ENCODE measurements at regions not wholly inside any gene's neighbourhood (a gene's known extent, or its start where the extent isn't known, plus 50 kb on each side); places are given as distances from the start of the nearest gene placed in this dataset.

DNA sequence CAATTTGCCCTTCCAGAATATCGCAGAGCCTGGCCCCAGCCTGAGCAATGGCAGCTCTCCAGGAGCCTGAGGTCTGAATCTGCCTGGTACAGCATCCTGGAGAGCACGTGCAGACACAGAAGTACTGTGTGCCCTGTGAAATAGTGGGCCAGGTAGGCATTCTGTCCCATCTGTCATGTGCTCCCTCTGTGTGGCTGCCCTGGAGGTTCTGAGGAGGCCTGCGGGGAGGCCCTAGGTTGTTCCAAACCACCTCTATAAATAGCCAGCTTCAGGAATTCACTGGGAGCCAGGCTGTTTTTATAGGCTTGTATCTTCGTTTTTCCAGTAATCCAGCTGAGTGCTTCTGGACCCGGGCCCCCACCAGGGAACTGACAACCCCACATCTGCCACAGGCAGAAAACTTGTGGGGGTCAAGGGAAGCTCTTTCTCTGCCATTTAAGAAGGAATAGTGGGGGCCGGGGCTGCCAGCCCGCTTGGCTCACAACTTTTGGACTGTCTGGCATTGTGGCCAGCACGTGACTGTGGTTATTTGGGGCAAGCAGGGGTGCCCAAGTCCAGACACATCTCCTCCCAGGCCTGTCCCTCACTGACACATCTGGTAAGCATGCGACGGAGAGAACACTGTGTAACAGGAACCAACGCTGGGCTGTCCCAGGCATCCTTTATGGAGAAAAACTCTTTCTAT lies 356.3 kb upstream of the TNRC6C start:
- no peaks in the 10 kb centered on the region for H3K9me3 ChIP-seq
- H3K27me3 ChIP-seq: peaks cover 17% of the 10 kb centered on the region
- no peaks in the 10 kb centered on the region for H3K36me3 ChIP-seq
- no peak overlapping the region for H3K27ac ChIP-seq
- TF ChIP-seq, protein P1, sequence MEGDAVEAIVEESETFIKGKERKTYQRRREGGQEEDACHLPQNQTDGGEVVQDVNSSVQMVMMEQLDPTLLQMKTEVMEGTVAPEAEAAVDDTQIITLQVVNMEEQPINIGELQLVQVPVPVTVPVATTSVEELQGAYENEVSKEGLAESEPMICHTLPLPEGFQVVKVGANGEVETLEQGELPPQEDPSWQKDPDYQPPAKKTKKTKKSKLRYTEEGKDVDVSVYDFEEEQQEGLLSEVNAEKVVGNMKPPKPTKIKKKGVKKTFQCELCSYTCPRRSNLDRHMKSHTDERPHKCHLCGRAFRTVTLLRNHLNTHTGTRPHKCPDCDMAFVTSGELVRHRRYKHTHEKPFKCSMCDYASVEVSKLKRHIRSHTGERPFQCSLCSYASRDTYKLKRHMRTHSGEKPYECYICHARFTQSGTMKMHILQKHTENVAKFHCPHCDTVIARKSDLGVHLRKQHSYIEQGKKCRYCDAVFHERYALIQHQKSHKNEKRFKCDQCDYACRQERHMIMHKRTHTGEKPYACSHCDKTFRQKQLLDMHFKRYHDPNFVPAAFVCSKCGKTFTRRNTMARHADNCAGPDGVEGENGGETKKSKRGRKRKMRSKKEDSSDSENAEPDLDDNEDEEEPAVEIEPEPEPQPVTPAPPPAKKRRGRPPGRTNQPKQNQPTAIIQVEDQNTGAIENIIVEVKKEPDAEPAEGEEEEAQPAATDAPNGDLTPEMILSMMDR (IDR thresholded peaks at IDR 0.05): no peak
- no peaks in the 10 kb centered on the region for H3K4me1 ChIP-seq (ENCODE audit: control insufficient read depth in 1 of 2, insufficient read depth in 1 of 2, low read depth in 1 of 2, low read length in 1 of 2)
- no peak overlapping the region for H3K4me3 ChIP-seq (ENCODE audit: low read depth in 1 of 2, low read length in 1 of 2)

DNA sequence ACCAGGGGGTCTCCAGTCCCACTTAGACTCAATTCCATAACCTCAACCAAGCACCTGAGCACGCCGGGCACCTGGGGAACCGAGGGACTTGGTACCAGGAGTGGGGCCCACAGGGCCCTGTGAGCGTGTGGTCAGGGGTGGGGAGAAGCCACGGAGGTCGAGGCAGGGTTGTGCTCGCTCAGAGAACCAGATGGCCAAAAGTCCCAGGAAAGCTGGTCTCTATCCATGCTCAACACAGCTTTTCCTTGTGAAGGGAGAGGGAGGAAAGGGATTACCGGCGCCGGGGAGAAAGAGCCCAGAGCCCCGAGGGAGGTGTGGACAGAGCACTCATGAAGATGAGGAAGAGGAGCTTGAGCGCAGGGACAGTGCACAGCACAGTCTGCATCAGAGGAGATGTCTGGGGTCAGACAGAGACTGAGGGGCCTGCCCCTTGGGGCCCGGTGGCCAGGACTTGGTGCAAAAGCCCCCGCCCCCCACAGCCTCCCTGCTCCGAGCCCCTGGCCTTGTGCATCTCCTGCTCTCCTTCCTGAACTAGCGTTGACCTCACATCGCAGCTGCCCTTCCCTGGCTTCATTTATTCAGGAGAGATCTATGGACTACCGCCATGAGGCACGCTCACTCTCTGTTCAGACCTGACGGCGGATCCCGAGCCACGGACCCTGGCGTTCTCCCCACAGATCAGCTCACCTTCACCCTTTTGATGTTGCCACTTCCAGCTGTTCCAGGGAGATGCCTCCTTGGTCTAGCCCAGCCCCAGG lies 355.4 kb upstream of the TNRC6C start:
- Histone ChIP-seq H3K36me3 (no peaks in the 10 kb centered on the region), H3K27ac (no peak overlapping the region), H3K27me3 (peaks cover 17% of the 10 kb centered on the region), H3K9me3 (no peaks in the 10 kb centered on the region), H3K4me3 (ENCODE audit: low read depth in 1 of 2, low read length in 1 of 2) (no peak overlapping the region), H3K4me1 (ENCODE audit: control insufficient read depth in 1 of 2, insufficient read depth in 1 of 2, low read depth in 1 of 2, low read length in 1 of 2) (no peaks in the 10 kb centered on the region)
- TF ChIP-seq, protein P1 (IDR thresholded peaks at IDR 0.05): no peak

DNA sequence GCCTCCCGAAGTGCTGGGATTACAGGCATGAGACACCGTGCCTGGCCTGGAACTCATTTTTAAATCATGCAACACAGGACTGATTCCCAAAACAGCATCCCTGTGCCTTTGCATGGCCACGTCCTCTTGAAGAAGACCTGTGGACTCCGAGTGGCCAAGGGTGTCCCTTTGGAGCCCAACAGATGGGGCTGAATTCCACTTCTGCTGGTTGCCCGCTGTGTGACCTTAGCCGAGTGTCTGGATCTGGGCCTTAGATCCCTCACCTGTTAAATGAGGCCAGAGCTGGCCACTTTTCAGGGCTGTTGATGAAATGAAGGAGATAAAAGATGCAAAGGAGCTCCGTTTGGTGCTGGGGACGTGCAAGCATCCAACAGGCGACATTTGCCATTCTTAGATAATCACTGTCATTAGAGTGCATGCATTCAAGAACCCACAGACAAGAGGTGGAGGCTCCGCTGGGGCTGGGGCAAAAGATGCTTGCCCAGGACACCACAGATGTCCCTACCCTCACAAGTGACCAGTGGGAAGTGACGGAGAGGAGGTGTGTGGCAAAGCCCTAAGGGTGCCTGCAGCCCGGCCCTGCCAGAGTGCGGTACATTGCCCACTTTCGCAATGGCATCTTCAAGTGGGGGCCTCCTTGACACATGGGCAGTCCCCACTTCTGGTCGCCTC lies 354.1 kb upstream of the TNRC6C start:
- H3K4me3 ChIP-seq (ENCODE audit: low read depth in 1 of 2, low read length in 1 of 2): no peak overlapping the region
- H3K9me3 ChIP-seq: no peaks in the 10 kb centered on the region
- TF ChIP-seq, protein P1 (IDR thresholded peaks at IDR 0.05): no peak
- no peak overlapping the region for H3K27ac ChIP-seq
- H3K27me3 ChIP-seq: peaks cover 17% of the 10 kb centered on the region
- no peaks in the 10 kb centered on the region for H3K4me1 ChIP-seq (ENCODE audit: control insufficient read depth in 1 of 2, insufficient read depth in 1 of 2, low read depth in 1 of 2, low read length in 1 of 2)
- no peaks in the 10 kb centered on the region for H3K36me3 ChIP-seq

DNA sequence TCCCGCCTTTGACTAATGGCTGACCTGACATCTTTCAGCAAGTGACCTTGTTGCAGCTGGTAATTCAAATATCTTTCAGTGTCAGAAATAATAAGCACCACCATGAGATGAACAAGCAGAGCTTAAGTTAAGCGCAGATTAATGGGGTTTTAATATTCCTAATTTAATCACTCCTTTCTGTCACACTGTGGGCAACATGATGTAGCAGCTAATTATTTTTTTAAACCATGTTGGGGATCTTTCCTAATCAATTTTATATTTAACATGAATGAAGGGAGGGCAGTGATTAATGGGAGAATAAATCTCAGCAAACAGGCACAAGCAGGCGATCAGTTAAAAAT lies 353.6 kb upstream of the TNRC6C start:
- Histone ChIP-seq H3K4me1 (ENCODE audit: control insufficient read depth in 1 of 2, insufficient read depth in 1 of 2, low read depth in 1 of 2, low read length in 1 of 2) (no peaks in the 10 kb centered on the region), H3K27me3 (peaks cover 17% of the 10 kb centered on the region), H3K36me3 (no peaks in the 10 kb centered on the region), H3K9me3 (no peaks in the 10 kb centered on the region), H3K4me3 (ENCODE audit: low read depth in 1 of 2, low read length in 1 of 2) (no peak overlapping the region), H3K27ac (no peak overlapping the region)
- TF ChIP-seq, protein P1 (IDR thresholded peaks at IDR 0.05): no peak

DNA sequence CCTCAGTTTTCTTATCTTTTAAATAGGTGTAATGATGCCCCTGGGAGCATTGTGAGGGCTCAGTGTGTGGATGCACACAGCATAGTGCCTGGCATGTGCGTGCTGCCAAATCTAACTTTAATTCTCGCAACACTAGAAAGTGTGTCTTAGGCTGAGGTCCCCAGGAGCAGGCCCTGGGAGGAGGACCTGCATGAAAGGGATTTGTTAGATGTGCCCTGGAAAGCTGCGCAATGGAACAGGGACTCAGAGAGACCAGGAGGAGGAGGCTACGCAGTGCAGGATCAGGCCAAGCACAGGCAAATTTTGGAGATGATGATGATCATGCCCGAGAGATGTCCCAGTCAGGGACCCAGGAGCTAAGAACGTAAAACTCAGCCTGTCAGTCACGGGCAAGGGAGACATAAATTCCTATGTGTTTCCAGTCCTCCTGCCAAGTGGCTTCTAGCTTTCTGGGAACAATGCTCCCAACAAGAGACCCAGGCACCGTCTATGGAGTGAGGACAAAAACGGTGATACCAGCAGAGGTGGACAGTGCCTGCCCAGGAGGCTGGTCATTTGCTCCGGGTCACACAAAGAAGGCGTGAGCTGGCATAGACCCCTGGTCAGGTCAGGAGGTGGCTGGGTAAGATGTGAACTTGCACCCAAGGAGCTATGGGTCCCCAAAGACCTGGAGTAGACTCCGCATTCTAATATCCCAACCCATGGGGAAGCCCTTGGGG lies 352.2 kb upstream of the TNRC6C start:
- H3K9me3 ChIP-seq: no peaks in the 10 kb centered on the region
- no peak overlapping the region for H3K4me3 ChIP-seq (ENCODE audit: low read depth in 1 of 2, low read length in 1 of 2)
- H3K27ac ChIP-seq: no peak overlapping the region
- peaks cover 12 to 13% of the 10 kb centered on the region in 2 experiments for H3K4me1 ChIP-seq (ENCODE audit: control insufficient read depth in 1 of 2, insufficient read depth in 1 of 2, low read depth in 1 of 2, low read length in 1 of 2)
- H3K27me3 ChIP-seq: peaks cover 12% of the 10 kb centered on the region
- TF ChIP-seq, protein P1 (IDR thresholded peaks at IDR 0.05): no peak
- no peaks in the 10 kb centered on the region for H3K36me3 ChIP-seq

Measured in neutrophil (primary cell).